HG03064 (cell line): ENCODE measurements at regions not wholly inside any gene's neighbourhood (a gene's known extent, or its start where the extent isn't known, plus 50 kb on each side); places are given as distances from the start of the nearest gene placed in this dataset.
"Not testable (repeated sequence)": the region's sequence is repeated elsewhere in the genome, so short reads cannot be mapped to it uniquely, and the experiment has no call there.

Source experiments
- ATAC-seq: cut with Tn5 transposase; IDR thresholded peaks from one replicate; pipeline ENCODE4 v1.9.1; 2021; ENCODE audit warnings: low read depth; ENCODE audit not compliant: unreplicated experiment

DNA sequence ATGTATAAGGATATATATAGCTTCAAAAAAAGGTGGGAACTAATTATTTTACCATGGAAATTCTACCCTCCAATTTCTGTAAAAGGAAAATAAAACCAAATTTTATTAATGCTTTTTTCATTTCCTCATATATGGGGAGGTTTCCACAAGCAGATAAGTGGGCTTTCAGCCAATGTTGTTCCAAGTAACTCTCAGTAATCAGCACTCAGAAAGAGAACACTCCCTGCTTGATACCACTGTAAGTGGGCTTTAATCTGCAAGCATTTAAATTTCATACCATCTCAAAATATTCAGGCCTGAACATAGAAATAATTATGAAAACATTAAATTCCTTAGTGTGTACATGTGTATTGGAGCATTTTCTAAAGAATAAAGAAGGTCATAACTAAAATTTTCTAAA lies 827.6 kb downstream of the C12orf50 start:
- ATAC-seq, result no peak

DNA sequence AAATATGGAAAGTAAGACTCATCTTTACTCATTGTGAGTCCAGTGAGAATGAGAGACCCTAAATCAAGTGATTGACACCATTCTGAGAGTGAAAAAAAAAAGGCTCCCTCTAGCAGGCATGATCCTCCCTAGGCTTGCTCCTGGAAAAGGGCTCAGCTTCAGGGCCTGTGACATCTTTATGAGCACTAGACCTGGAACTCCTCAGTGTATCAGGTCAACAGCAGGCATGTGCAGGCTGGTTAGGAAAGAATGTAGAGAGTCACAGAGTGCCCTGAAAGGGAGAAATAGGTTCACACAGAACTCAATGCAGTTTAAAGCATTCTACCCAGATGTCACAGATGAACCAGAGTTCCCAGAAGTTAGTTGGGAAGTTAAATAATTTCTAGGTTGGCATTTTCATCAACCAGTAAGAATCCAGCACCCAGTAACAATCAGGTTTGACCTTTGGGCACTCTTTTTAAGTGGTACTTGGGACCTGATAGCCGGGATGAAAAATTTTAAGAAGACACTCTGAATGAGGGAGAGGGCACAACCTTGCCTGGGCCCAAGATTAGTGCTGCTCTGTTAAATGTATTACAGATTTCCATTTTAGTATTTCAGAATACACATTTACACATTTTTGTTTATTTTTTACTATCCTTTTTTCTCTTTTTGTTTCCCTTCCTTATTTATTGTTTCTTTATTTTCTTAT lies 828.8 kb downstream of the C12orf50 start:
- no peak for ATAC-seq

DNA sequence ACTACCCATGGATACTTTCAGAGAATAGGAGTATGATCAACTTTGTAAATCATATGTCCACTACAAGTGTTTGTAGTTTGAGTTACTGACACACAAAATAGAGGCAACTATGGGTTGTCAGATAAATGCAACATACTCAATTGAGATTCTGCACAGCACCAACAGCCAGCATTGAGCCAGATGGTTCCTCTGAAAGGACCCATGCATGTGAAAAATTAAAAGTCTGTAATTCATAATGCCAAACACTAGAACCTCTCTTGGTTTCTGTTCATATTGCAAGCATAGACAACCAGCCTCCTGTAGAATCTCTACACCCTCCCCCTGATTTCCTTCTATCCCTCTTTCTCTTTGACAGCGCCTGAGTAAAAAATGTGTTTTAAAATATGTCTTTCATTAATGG lies 831.0 kb downstream of the C12orf50 start:
- ATAC-seq, result no peak

DNA sequence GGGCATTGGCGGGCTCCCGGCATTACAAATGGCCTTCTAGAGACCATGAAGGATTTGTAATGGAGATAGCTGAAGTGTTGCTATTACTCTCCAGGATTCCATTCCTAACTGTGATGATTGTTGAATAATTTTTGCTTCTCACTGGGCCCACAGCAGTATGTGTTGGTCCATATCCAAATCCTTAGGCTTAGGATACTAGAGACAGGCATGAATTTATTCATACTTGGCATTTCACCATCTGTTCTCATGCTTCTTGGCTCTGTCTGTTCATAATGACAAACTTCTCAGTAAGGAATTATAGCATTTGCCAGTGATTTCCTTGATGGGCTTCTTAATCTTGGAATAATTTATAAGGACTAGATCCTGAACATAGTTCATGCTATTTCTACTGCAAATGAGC lies 832.9 kb downstream of the C12orf50 start:
- ATAC-seq, result no peak

DNA sequence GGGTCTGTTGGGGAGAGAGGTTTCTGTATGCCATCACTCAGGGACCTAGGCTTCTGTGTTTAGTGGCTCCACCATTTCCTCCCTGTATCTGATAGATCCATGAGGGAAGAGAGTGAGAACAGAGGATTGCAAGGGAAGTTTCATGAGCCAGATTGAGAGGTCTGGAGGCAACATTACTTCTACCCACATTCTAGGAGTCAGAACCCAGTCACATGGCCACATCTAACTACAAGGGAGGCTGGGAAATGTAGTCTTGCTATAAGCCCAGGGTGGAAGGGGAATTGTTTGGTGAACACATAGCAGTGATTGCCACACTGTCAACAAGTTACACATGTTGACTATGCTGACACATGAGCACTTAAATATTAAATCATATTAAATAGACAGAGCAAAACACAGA lies 834.8 kb downstream of the C12orf50 start:
- not testable (repeated sequence) for ATAC-seq

- no peak for ATAC-seq
Measured at GRCh38 chr12:87185367-87185766, 843.8 kb downstream of the C12orf50 start.

GRCh38 chr12:87182696-87183233 lies 846.4 kb downstream of the C12orf50 start:
- ATAC-seq, result no peak

DNA sequence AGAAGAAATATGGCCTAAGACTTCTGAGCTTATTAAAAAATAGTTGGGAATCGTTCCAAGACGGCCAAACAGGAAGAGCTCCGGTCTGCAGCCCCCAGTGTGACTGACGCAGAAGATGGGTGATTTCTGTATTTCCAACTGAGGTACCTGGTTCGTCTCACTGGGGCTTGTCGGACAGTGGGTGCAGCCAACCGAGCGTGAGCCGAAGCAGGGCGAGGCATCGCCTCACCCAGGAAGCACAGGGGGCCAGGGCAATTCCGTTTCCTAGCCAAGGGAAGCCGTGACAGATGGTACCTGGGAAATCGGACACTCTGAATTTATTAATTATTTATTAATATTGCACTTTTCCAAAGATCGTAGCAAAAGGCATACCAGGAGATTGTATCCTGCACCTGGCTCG lies 857.8 kb downstream of the C12orf50 start:
- no peak for ATAC-seq

DNA sequence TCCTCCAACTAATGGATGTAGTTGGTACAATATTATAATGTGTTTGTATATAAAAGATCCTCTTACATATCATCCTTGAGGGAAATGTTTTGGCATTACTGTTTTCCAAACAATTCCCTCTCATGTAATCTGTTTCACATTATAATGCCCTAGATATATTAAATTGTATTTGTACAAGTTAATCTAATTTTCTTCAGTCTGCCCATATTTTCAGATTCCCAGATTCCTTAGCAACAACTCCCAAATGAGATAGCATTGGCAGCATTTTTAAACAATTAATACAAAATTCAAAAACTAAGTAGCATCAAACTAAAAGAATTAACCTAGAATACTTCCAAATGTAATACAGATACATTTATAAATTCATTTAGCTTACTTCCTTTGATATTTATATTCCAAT lies 860.2 kb downstream of the C12orf50 start:
- no peak for ATAC-seq

- ATAC-seq, result no peak
Measured at GRCh38 chr12:87165733-87166375, 863.3 kb downstream of the C12orf50 start.

GRCh38 chr12:87163122-87163521 lies 866.1 kb downstream of the C12orf50 start:
- ATAC-seq, result no peak

GRCh38 chr12:87160848-87161601 lies 868.2 kb downstream of the C12orf50 start:
- ATAC-seq, result no peak

DNA sequence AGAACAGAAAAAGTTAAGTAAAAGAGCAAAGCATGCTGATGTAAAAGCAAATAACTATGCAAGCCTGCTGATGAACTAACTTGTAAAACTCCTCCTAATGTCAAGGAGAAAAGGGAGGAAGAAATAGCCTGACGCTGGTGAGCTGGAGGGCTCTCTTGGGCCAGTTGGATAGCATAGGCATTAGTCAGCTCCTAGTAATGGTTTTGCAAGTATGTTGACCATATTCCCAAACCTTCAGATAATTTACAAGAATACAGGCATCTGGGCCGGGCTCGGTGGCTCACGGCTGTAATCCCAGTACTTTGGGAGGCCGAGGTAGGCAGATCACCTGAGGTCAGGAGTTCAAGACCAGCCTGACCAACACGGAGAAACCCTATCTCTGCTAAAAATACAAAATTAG lies 871.4 kb downstream of the C12orf50 start:
- no peak for ATAC-seq

DNA sequence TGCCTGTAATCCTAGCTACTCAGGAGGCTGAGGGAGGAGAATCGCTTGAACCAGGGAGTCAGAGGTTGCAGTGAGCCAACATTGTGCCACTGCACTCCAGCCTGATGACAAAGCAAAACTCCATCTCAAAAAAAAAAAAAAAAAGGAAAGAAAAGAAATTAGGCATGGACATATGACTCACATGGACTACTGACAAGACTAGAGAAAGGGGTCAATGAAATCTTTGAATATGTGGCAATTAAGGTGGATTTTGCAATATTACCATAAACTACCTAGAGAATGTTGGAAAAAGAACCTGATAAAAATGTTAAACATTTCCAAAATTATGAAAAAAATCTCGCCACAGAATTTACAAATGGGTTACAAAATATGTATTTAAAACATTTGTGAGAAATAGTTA lies 873.6 kb downstream of the C12orf50 start:
- no peak for ATAC-seq

DNA sequence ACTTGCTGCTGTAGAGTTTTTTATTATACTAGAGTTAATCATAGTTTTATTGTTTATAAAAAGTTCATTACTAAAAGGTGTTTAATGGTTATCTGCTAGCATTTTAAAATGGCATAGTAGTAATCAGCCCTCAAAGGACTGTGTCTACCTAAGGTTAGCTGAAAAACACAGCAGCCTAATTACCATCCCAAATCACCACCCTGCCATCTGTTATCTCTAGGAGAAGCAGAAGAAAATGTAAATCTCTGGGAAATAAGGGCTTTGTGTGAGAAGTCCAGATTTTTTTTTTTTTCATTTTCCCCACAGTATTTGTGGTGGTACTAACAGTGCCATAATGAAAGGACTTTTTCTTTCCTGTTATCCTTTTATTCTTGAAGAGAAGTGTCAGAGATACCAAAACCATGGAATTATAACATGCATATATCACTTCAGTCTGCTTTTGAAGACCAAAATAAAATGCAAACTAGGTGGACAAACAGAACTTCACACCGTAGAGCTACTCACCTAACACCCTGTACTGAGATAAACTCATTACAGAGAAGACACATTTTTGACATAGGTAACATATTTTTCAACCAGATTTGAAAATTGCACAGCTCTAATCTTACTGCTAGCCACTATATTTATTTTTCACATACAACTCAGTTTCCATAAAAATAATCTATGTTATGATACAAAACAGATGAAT lies 876.2 kb downstream of the C12orf50 start:
- ATAC-seq, result no peak

DNA sequence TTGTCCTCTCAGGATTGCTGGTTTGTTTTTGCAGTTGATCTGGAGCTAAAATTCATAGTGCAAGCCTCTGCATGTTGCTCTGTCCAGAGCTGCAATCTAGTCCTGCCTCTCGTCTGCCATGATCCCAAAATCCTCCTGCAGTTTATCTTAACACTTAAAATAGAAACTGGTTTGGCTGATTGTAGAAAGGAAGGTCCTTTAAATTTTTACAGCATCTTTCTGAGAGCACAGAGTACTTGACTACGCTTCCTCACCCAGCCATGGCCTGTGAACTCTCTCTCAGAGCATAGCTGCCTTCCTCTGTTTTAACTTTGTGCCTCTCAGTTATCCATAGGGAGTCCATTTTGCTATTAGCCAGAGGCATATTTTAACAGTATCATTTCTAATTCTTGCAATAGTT lies 877.1 kb downstream of the C12orf50 start:
- no peak for ATAC-seq

DNA sequence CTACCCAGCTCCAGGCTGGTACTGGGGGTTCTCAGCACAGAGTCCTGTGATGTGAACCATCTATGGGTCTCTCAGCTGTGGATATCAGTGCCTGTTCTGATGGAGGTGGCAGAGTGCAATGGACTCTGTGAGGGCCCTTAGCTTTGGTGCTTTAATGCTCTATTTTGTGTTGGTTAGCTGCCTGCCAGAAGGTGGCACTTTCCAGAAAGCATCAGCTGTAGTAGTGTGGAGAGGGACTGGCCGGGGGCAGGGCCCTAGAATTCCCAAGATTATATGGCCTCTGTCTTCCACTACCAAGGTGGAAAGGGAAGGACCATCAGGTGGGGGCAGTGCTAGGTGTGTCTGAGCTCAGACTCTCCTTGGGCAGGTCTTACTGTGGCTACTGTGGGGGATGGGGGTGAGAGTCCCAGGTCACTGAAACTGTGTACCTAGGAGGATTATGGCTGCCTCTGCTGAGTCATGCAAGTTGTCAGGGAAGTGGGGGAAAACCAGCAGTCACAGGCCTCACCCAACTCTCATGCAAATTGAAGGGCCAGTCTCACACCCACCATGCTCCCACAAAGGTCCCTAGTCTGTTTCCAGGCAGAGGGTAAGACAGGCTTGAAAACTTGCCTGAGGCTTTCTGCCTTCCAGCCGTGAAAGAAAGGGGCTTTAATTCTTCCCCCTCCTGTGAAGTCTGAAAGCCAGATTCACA lies 878.1 kb downstream of the C12orf50 start:
- ATAC-seq, result no peak

DNA sequence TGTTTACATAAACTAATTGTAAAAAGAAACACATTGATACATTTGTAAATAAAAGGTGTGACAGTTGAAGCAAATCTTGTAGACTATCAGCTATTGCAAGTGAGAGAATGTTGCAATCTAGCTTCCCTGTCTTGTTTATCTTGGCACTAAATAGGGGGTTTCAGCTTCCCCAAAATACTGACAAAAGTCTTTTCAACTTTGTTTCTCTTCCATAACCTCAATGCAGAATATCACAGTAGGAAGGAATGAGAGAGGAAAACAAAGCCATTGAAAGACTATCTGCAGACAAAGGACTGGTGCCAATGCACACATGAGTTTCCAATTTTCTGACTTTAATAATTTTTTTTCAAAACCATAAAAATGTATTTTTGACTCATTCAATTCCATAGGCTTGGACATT lies 886.2 kb upstream of the MGAT4C start:
- no peak for ATAC-seq

- ATAC-seq, result no peak
Measured at GRCh38 chr12:87141091-87141490, 884.9 kb upstream of the MGAT4C start.

DNA sequence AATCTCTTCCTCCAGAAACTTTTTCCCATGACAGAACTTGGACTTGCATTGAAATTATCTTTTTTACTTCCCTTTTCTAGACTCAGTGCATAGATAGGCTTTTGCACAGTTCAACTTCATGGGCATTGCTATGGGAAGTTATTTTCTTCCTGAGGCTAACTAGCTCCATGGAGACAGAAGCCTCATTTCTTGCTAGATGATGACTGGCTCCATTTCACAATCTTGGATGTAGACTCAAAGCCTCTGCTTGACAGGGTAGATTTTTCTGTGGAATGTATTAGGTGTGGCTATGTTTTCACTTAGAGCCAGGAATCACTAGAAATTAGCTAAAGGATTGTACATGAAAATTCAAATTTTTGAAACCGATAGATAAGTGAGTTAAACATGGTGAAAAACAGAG lies 884.1 kb upstream of the MGAT4C start:
- ATAC-seq, result no peak
